WTC11 (cell line): ENCODE measurements at regions not wholly inside any gene's neighbourhood (a gene's known extent, or its start where the extent isn't known, plus 50 kb on each side); places are given as distances from the start of the nearest gene placed in this dataset.

Source experiments
- ATF3 ChIP-seq: sonication (generic); formaldehyde crosslinking; conservative IDR thresholded peaks from 2 replicates; pipeline ENCODE4 v1.8.1; 2022; ENCODE audit warnings: mild to moderate bottlenecking, missing genetic modification reagents
- CTCF ChIP-seq: fragments of 200-600 bp; IDR thresholded peaks from 2 replicates; pipeline ENCODE4 v1.8.0; 2022; ENCODE audit warnings: antibody characterized with exemption
- FOXK1 ChIP-seq: sonication (generic); formaldehyde crosslinking; IDR thresholded peaks from 2 replicates; pipeline ENCODE4 v1.8.0; 2022; ENCODE audit warnings: mild to moderate bottlenecking, moderate library complexity, missing genetic modification reagents
- KAT7 ChIP-seq: sonication (generic); formaldehyde crosslinking; IDR thresholded peaks from 2 replicates; pipeline ENCODE4 v1.8.1; 2023; ENCODE audit warnings: missing genetic modification reagents, mild to moderate bottlenecking, borderline replicate concordance

GRCh38 chr5:61263561-61264272, 68.3 kb upstream of the ZSWIM6 start:
- no peak for TF ChIP-seq CTCF
- TF ChIP-seq FOXK1, result no peak
- TF ChIP-seq KAT7 (CRISPR knock-in tag), result no peak
- no peak for TF ChIP-seq ATF3 (CRISPR knock-in tag)
